NOMO-1 treated with DMSO at 0.1 percent for 48 hours (cell line): ENCODE measurements at regions not wholly inside any gene's neighbourhood (a gene's known extent, or its start where the extent isn't known, plus 50 kb on each side); places are given as distances from the start of the nearest gene placed in this dataset.
A peak's percentile ranks its signal among the peaks of the same experiment; 100 is the strongest.

Experiments used
- DNase-seq: peaks from one replicate; lab custom pipeline; 2025; ENCODE audit not compliant: unreplicated experiment; lab: John Stamatoyannopoulos, UW

- DNase-seq, result no peak
Observed at GRCh38 chr10:21174715-21175495, 277.8 kb upstream of the NEBL start.

GRCh38 chr10:21173802-21174714 lies 276.9 kb upstream of the NEBL start:
- DNase-seq, result peak; percentile 29

- no peak for DNase-seq
Observed at GRCh38 chr10:21172930-21173801, 276.1 kb upstream of the NEBL start.

- DNase-seq, result peak; percentile 11
Observed at GRCh38 chr10:21172542-21172929, 275.4 kb upstream of the NEBL start.

- DNase-seq, result no peak
Observed at GRCh38 chr10:21171936-21172541, 274.9 kb upstream of the NEBL start.

- no peak for DNase-seq
Observed at GRCh38 chr10:21171197-21171935, 274.3 kb upstream of the NEBL start.

GRCh38 chr10:21170216-21170615 lies 273.1 kb upstream of the NEBL start:
- DNase-seq, result no peak

- no peak for DNase-seq
Observed at GRCh38 chr10:21169271-21169670, 272.2 kb upstream of the NEBL start.

GRCh38 chr10:21167288-21168010 lies 270.3 kb upstream of the NEBL start:
- no peak for DNase-seq

- no peak for DNase-seq
Observed at GRCh38 chr10:21166557-21167287, 269.6 kb upstream of the NEBL start.

- no peak for DNase-seq
Observed at GRCh38 chr10:21165489-21165888, 268.4 kb upstream of the NEBL start.

- DNase-seq, result no peak
Observed at GRCh38 chr10:21164687-21165086, 267.6 kb upstream of the NEBL start.

GRCh38 chr10:21162948-21163347 lies 265.8 kb upstream of the NEBL start:
- no peak for DNase-seq

- no peak for DNase-seq
Observed at GRCh38 chr10:21161647-21162046, 264.5 kb upstream of the NEBL start.

- DNase-seq, result no peak
Observed at GRCh38 chr10:21161090-21161625, 264.0 kb upstream of the NEBL start.

- peak; percentile 21 for DNase-seq
Observed at GRCh38 chr10:21160116-21160515, 263.0 kb upstream of the NEBL start.

GRCh38 chr10:21159669-21160068 lies 262.6 kb upstream of the NEBL start:
- no peak for DNase-seq

GRCh38 chr10:21158301-21158700 lies 261.2 kb upstream of the NEBL start:
- DNase-seq, result no peak
